Erythroblast (primary cell): ENCODE measurements at regions not wholly inside any gene's neighbourhood (a gene's known extent, or its start where the extent isn't known, plus 50 kb on each side); places are given as distances from the start of the nearest gene placed in this dataset.

Experiments used
- GATA1 ChIP-seq: IDR thresholded peaks from 2 replicates; pipeline ENCODE4 v1.6.1; 2011; ENCODE audit warnings: low read depth, mild to moderate bottlenecking, control low read depth, low read length, moderate library complexity
- POLR2A ChIP-seq: IDR thresholded peaks from 2 replicates; pipeline ENCODE4 v1.6.1; 2011; ENCODE audit warnings: mild to moderate bottlenecking, low read length

GRCh38 chr10:121199081-121199480 is 347.9 kb downstream of the WDR11 start:
- no peak for TF ChIP-seq POLR2A
- TF ChIP-seq GATA1 = no peak
